A549 (cell line): ENCODE measurements at regions not wholly inside any gene's neighbourhood (a gene's known extent, or its start where the extent isn't known, plus 50 kb on each side); places are given as distances from the start of the nearest gene placed in this dataset.

Source experiments
- CEBPB ChIP-seq, 2 experiments: fragments of >200 bp in 1 of 2; sonication (Bioruptor Twin) in 1 of 2; formaldehyde crosslinking in 1 of 2; IDR thresholded peaks; 2 replicates each; pipeline ENCODE4 v1.6.1; 2012 to 2016
- MAFK ChIP-seq: fragments of 450-650 bp; IDR thresholded peaks from 2 replicates; pipeline ENCODE4 v1.6.1; 2014; ENCODE audit not compliant: partially characterized antibody
- MAX ChIP-seq: IDR thresholded peaks from 2 replicates; pipeline ENCODE4 v1.6.1; 2012
- POLR2A ChIP-seq: IDR thresholded peaks from 2 replicates; pipeline ENCODE4 v1.6.1; 2012; ENCODE audit warnings: mild to moderate bottlenecking, low read length
- REST ChIP-seq: fragments of 200-600 bp; sonication (generic); IDR thresholded peaks from 2 replicates; pipeline ENCODE4 v1.6.1; 2016; ENCODE audit warnings: antibody characterized with exemption, mild to moderate bottlenecking, moderate library complexity
- ZSCAN20 ChIP-seq: fragments of 250-450 bp; sonication (Bioruptor Pico); IDR thresholded peaks from 2 replicates; pipeline ENCODE4 v1.8.0; 2022; ENCODE audit warnings: mild to moderate bottlenecking, moderate library complexity

- TF ChIP-seq ZSCAN20 = no peak
- TF ChIP-seq REST = no peak
- TF ChIP-seq POLR2A = no peak
- no peak for TF ChIP-seq MAFK
- TF ChIP-seq MAX = no peak
- TF ChIP-seq CEBPB (IDR thresholded peaks at IDR 0.05) = no peak
Observed at GRCh38 chr10:61609701-61610100, 53.0 kb upstream of the CABCOCO1 start.
